AG04450 (cell line): ENCODE measurements at regions not wholly inside any gene's neighbourhood (a gene's known extent, or its start where the extent isn't known, plus 50 kb on each side); places are given as distances from the start of the nearest gene placed in this dataset.

Source experiments
- CTCF ChIA-PET: fragments of 300-600, 350-600 bp; formaldehyde crosslinking; extraction: SDS; loops from one replicate; lab custom pipeline; 2022; ENCODE audit warnings: antibody characterized with exemption, inconsistent platforms; lab: Charles Lee
- POLR2A ChIA-PET: fragments of 350-600 bp; formaldehyde crosslinking; extraction: SDS; loops from one replicate; lab custom pipeline; 2021; ENCODE audit warnings: antibody characterized with exemption, inconsistent platforms; lab: Yijun Ruan, JAX
- DNase-seq: peaks from one replicate; pipeline ENCODE4 v3.0.0-alpha.2; 2011; ENCODE audit warnings: low read depth, low spot score
- H3K27ac ChIP-seq: one replicate; pipeline ENCODE4 v1.5.1; 2012; ENCODE audit warnings: low read depth, low read length, control low read depth
- H3K27me3 ChIP-seq: one replicate; pipeline ENCODE4 v1.6.0; 2012; ENCODE audit warnings: low read length; ENCODE audit not compliant: control insufficient read depth, insufficient read depth
- H3K4me3 ChIP-seq: 2 replicates; pipeline ENCODE4 v1.5.1; 2011; ENCODE audit warnings: mild to moderate bottlenecking, low read depth, low read length, control low read depth
- H3K9me3 ChIP-seq: 2 replicates; pipeline ENCODE4 v1.5.1; 2012; ENCODE audit warnings: low read length; ENCODE audit not compliant: control insufficient read depth, insufficient read depth
- TF ChIP-seq, protein P1 (sequence below): IDR thresholded peaks from 2 replicates; pipeline ENCODE4 v1.5.1; 2011; ENCODE audit warnings: low read depth, low read length, control low read depth, inconsistent platforms

DNA sequence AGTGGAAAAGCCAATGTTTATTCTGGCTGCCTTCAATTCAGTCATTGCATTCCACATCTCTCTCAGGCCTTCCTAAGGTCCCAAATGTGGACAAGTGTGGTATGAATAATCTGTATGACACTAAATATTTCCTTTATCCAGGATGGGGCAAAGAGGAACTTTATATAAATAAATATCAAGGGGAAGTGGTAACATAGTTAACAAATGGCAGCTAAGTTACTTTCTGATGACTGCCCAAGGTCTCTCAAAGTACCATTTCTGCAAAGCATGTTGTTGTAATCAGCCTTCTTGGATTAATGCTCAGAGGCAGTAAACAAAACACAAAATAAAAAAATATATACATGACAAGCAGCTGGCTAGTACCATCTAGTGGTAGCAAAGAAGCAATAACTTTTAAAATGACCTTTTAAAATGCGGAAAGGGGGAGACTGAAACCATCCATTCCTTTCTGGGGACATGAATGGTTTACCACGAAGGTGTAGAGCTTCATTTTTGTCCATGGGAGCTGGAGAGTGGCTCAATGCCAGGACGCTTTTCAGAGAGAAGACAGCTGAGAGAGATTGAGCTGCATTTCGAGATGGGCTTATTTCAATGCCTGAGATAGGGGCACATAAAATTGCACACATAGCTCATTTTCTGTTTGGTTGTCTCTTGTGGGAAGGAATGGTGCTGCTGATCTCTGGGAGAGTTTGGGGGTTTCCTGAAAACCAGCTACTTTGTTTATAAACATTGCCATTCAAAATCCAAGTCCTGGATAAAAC, 259.2 kb downstream of the RFC3 start:
- CTCF ChIA-PET: interaction anchor here (0.7 to 4.4 kb wide), 22 partner anchors 10 to 1081 kb away, joined by 3 to 62 read pairs (median 5); partner anchors contain the start of gene RFC3
- TF ChIP-seq, protein P1, sequence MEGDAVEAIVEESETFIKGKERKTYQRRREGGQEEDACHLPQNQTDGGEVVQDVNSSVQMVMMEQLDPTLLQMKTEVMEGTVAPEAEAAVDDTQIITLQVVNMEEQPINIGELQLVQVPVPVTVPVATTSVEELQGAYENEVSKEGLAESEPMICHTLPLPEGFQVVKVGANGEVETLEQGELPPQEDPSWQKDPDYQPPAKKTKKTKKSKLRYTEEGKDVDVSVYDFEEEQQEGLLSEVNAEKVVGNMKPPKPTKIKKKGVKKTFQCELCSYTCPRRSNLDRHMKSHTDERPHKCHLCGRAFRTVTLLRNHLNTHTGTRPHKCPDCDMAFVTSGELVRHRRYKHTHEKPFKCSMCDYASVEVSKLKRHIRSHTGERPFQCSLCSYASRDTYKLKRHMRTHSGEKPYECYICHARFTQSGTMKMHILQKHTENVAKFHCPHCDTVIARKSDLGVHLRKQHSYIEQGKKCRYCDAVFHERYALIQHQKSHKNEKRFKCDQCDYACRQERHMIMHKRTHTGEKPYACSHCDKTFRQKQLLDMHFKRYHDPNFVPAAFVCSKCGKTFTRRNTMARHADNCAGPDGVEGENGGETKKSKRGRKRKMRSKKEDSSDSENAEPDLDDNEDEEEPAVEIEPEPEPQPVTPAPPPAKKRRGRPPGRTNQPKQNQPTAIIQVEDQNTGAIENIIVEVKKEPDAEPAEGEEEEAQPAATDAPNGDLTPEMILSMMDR: peak; percentile 62
- H3K9me3 ChIP-seq: no peaks in the 10 kb centered on the region
- DNase-seq: no peak
- no peaks in the 10 kb centered on the region for H3K27me3 ChIP-seq
- no peak overlapping the region for H3K27ac ChIP-seq
- POLR2A ChIA-PET: no interaction called here
- H3K4me3 ChIP-seq: no peak overlapping the region

DNA sequence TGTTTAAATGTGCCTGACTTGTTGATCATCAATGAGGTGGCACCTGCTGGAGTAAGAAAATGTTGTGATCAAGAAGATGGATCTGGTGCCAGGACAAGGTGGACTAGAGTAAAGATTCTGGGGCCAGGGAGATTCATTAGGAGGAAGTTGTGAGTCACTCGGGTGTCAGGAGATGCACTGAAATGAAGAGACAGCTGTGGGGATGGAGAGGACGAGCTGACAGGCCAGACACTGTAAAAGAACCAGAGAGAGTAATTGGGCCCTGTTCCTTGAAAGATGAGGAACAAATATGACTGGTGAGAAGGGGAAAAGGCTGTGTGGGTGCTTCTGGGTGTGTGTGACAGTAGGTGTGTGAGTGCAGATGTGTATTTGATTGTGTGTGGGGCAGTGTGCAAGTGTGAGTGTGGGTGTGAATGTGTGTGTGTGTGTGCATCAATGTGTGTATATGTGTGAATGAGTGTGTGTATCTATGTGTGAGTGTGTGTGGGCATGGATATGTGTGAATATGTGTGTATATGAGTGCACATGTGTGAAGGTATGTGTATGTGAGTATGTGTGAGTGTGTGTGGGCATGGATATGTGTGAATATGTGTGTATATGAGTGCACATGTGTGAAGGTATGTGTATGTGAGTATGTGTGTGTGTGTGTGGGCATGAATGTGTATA, 260.5 kb downstream of the RFC3 start:
- ChIA-PET CTCF (interaction anchor here (0.8 to 4.4 kb wide), 6 partner anchors 11 to 1080 kb away, joined by 3 to 62 read pairs (median 8); no protein-coding TSS in a partner anchor), POLR2A (no interaction called here)
- Histone ChIP-seq H3K27ac (no peak overlapping the region), H3K27me3 (no peaks in the 10 kb centered on the region), H3K4me3 (no peak overlapping the region), H3K9me3 (no peaks in the 10 kb centered on the region)
- DNase-seq: no peak
- TF ChIP-seq, protein P1: no peak

DNA sequence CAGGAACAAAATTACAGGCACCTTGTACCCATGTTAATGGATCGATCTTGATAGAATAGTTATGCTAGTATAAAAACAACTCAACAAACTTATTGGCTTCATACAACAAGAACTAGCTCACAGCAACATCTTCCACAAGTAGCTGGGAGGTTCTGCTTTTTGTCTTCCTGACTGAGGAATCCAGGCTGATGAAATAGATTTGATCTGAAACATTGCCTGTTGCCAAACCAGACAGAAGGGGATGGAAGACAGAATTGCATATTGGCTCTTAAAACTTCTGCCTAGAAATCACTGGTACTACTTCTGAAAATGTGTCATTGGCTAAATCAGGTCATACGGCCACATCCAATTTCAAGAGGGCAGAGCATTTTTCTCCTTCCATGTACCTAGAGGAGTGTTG, 267.3 kb downstream of the RFC3 start:
- no peak overlapping the region for H3K27ac ChIP-seq
- ChIA-PET CTCF (no interaction called here), POLR2A (no interaction called here)
- no peak overlapping the region for H3K4me3 ChIP-seq
- peaks cover 3% of the 10 kb centered on the region; the same call in 1 of the 2 replicates for H3K9me3 ChIP-seq
- H3K27me3 ChIP-seq: no peaks in the 10 kb centered on the region
- TF ChIP-seq, protein P1: no peak
- no peak for DNase-seq

DNA sequence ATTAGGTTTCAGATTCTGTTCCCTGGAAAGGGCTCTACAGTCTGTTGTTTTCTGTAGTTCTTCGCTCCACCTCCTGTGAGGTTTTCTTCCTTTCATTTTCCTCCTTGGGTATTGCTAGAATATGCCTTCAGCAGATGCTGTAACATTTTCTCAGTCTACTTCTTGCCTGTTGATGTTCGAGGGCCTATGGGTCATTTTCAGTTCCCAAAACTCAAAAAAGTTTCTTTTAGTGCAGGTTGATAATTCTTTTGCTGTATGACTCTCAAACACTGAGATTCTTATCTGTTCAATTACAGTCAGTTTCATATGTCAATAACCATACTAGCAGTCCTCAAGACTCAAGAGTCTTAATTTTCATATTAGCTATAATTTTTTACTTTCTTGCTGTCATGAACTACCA, 268.3 kb downstream of the RFC3 start:
- POLR2A ChIA-PET: no interaction called here
- peaks cover 3% of the 10 kb centered on the region; the same call in 1 of the 2 replicates for H3K9me3 ChIP-seq
- TF ChIP-seq, protein P1: no peak
- H3K4me3 ChIP-seq: no peak overlapping the region
- H3K27me3 ChIP-seq: no peaks in the 10 kb centered on the region
- DNase-seq: no peak
- CTCF ChIA-PET: interaction anchor here (1.4 kb wide), 1 partner anchor 9 kb away, joined by 5 read pairs; no protein-coding TSS in a partner anchor
- no peak overlapping the region for H3K27ac ChIP-seq

DNA sequence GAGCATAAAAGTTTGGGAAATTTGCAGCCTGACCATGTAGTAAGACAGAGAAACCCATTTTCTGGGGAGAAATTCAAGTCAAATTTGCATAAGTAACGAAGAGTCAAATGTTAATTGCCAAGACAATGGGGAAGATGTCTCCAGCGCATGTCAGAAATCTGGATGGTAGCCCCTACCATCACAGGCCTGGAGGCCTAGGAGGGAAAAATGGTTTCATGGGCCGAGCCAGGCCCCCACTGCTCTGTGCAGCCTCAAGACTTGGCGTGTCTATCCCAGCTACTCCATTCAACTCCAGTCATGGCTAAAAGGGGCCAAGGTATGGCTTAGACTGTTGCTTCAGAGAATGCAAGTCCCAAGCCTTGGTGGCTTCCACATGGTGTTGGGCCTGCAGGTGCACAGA, 269.8 kb downstream of the RFC3 start:
- TF ChIP-seq, protein P1: no peak
- H3K9me3 ChIP-seq: peaks cover 3% of the 10 kb centered on the region; the same call in 1 of the 2 replicates
- H3K27me3 ChIP-seq: no peaks in the 10 kb centered on the region
- no peak for DNase-seq
- no peak overlapping the region for H3K27ac ChIP-seq
- no peak overlapping the region for H3K4me3 ChIP-seq
- ChIA-PET CTCF (no interaction called here), POLR2A (no interaction called here)
